ENCODE measurements at regions not wholly inside any gene's neighbourhood (a gene's known extent, or its start where the extent isn't known, plus 50 kb on each side); places are given as distances from the start of the nearest gene placed in this dataset.

- in situ Hi-C loops (cut with MboI) = no loop called here
- Histone ChIP-seq H3K9ac (ENCODE audit: control insufficient read depth, insufficient read depth, low read length) (no peak overlapping the region), H3K27me3 (replicated peaks in 1 of 2; ENCODE audit: control insufficient read depth in 2 of 2, insufficient read depth in 2 of 2, low read length in 1 of 2) (no peaks in the 10 kb centered on the region), H3K9me3 (replicated peaks; ENCODE audit: control insufficient read depth, insufficient read depth, low read length) (no peaks in the 10 kb centered on the region), H3K79me2 (ENCODE audit: control insufficient read depth, insufficient read depth, low read length) (no peaks in the 10 kb centered on the region), H3K4me2 (ENCODE audit: control insufficient read depth, insufficient read depth) (no peak overlapping the region), H4K20me1 (ENCODE audit: control insufficient read depth, insufficient read depth) (no peaks in the 10 kb centered on the region), H3K27ac (ENCODE audit: control insufficient read depth, insufficient read depth) (no peak overlapping the region), H3K4me3 (no peak overlapping the region), H2AFZ (ENCODE audit: control insufficient read depth, low read depth, low read length) (no peak overlapping the region), H3K36me3 (ENCODE audit: control insufficient read depth in 2 of 2, insufficient read depth in 2 of 2, low read length in 1 of 2) (no peaks in the 10 kb centered on the region), H3K4me1 (ENCODE audit: control insufficient read depth, insufficient read depth, low read length) (no peaks in the 10 kb centered on the region)
- ChIA-PET SMC1A (ENCODE audit: uncharacterized antibody, unreplicated experiment) (interaction anchor here (0.6 kb wide), 1 partner anchor 325 kb away, joined by 3 read pairs; no protein-coding TSS in a partner anchor), POLR2A (no interaction called here), RAD21 (ENCODE audit: unreplicated experiment) (no interaction called here), CTCF (no interaction called here)
- no peak for ATAC-seq
- FAIRE-seq = no peak
- WGBS (ENCODE audit: insufficient coverage, insufficient replicate concordance, low lambda C conversion rate, missing lambda C conversion rate) = 66% methylated on average over 2 of the region's 2 CpGs
- intact Hi-C loops (cut with micrococcal nuclease; ENCODE audit: unreplicated experiment) = no loop called here
- no peak for DNase-seq (ENCODE audit: low read depth, low spot score)
- no TSS peak for BruUV-seq (replicated peaks)
- TF ChIP-seq SMAD5 (IDR thresholded peaks at IDR 0.05; ENCODE audit: low read depth) (no peak), NR2C2 (IDR thresholded peaks at IDR 0.05; ENCODE audit: borderline replicate concordance, control insufficient read depth, insufficient read length, low read depth) (no peak), JUND (IDR thresholded peaks at IDR 0.05; ENCODE audit: low read depth, low read length) (no peak), EP300 (IDR thresholded peaks at IDR 0.05; ENCODE audit: borderline replicate concordance in 1 of 2, control insufficient read depth in 1 of 2, low read depth in 2 of 2, low read length in 2 of 2) (no peak), MYB (IDR thresholded peaks at IDR 0.05; ENCODE audit: borderline replicate concordance, low read depth, low read length) (no peak), BACH1 (IDR thresholded peaks at IDR 0.05; ENCODE audit: borderline replicate concordance) (no peak), NR2C1 (IDR thresholded peaks at IDR 0.05) (no peak), IRF3 (IDR thresholded peaks at IDR 0.05) (no peak), TBL1XR1 (IDR thresholded peaks at IDR 0.05; ENCODE audit: low read depth, low read length) (no peak), NFYB (IDR thresholded peaks at IDR 0.05; ENCODE audit: insufficient read depth, low read depth, low read length) (no peak), IRF4 (IDR thresholded peaks at IDR 0.05; ENCODE audit: low read depth, low read length) (no peak)
- TF ChIP-seq, protein P1, sequence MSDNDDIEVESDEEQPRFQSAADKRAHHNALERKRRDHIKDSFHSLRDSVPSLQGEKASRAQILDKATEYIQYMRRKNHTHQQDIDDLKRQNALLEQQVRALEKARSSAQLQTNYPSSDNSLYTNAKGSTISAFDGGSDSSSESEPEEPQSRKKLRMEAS (IDR thresholded peaks at IDR 0.05; ENCODE audit: low read depth, low read length) = no peak
- TF ChIP-seq, protein P2, sequence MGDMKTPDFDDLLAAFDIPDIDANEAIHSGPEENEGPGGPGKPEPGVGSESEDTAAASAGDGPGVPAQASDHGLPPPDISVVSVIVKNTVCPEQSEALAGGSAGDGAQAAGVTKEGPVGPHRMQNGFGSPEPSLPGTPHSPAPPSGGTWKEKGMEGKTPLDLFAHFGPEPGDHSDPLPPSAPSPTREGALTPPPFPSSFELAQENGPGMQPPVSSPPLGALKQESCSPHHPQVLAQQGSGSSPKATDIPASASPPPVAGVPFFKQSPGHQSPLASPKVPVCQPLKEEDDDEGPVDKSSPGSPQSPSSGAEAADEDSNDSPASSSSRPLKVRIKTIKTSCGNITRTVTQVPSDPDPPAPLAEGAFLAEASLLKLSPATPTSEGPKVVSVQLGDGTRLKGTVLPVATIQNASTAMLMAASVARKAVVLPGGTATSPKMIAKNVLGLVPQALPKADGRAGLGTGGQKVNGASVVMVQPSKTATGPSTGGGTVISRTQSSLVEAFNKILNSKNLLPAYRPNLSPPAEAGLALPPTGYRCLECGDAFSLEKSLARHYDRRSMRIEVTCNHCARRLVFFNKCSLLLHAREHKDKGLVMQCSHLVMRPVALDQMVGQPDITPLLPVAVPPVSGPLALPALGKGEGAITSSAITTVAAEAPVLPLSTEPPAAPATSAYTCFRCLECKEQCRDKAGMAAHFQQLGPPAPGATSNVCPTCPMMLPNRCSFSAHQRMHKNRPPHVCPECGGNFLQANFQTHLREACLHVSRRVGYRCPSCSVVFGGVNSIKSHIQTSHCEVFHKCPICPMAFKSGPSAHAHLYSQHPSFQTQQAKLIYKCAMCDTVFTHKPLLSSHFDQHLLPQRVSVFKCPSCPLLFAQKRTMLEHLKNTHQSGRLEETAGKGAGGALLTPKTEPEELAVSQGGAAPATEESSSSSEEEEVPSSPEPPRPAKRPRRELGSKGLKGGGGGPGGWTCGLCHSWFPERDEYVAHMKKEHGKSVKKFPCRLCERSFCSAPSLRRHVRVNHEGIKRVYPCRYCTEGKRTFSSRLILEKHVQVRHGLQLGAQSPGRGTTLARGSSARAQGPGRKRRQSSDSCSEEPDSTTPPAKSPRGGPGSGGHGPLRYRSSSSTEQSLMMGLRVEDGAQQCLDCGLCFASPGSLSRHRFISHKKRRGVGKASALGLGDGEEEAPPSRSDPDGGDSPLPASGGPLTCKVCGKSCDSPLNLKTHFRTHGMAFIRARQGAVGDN (IDR thresholded peaks at IDR 0.05) = no peak
Measured at GRCh38 chr15:93384886-93385285, 295.9 kb upstream of the RGMA start.

Measured in GM12878 (cell line).